ENCODE measurements at regions not wholly inside any gene's neighbourhood (a gene's known extent, or its start where the extent isn't known, plus 50 kb on each side); places are given as distances from the start of the nearest gene placed in this dataset.

GRCh38 chr6:106766201-106766600, 136.8 kb downstream of the QRSL1 start:
- H3K4me1 ChIP-seq (ENCODE audit: insufficient read depth): no peaks in the 10 kb centered on the region
- H3K4me3 ChIP-seq: no peak overlapping the region
- no peak overlapping the region for H3K27ac ChIP-seq (ENCODE audit: low read depth)
- ATAC-seq (no peak), DNase-seq (ENCODE audit: low spot score) (no peak)
- Mint-ChIP-seq H3K27ac (no peak overlapping the region), H3K27me3 (ENCODE audit: insufficient read depth, low read depth, poor library complexity) (no peaks in the 10 kb centered on the region), H3K4me1 (no peaks in the 10 kb centered on the region), H3K36me3 (ENCODE audit: low read depth) (peaks cover 23% of the 10 kb centered on the region), H3K9me3 (peaks cover 32% of the 10 kb centered on the region), H3K4me3 (no peak overlapping the region)
- no peak overlapping the region; the same call in 1 of the 2 replicates for H2AFZ ChIP-seq
- TF ChIP-seq, protein P1, sequence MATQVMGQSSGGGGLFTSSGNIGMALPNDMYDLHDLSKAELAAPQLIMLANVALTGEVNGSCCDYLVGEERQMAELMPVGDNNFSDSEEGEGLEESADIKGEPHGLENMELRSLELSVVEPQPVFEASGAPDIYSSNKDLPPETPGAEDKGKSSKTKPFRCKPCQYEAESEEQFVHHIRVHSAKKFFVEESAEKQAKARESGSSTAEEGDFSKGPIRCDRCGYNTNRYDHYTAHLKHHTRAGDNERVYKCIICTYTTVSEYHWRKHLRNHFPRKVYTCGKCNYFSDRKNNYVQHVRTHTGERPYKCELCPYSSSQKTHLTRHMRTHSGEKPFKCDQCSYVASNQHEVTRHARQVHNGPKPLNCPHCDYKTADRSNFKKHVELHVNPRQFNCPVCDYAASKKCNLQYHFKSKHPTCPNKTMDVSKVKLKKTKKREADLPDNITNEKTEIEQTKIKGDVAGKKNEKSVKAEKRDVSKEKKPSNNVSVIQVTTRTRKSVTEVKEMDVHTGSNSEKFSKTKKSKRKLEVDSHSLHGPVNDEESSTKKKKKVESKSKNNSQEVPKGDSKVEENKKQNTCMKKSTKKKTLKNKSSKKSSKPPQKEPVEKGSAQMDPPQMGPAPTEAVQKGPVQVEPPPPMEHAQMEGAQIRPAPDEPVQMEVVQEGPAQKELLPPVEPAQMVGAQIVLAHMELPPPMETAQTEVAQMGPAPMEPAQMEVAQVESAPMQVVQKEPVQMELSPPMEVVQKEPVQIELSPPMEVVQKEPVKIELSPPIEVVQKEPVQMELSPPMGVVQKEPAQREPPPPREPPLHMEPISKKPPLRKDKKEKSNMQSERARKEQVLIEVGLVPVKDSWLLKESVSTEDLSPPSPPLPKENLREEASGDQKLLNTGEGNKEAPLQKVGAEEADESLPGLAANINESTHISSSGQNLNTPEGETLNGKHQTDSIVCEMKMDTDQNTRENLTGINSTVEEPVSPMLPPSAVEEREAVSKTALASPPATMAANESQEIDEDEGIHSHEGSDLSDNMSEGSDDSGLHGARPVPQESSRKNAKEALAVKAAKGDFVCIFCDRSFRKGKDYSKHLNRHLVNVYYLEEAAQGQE (IDR thresholded peaks at IDR 0.05; ENCODE audit: unreplicated experiment): no peak
- TF ChIP-seq EZH2phosphoT487 (IDR thresholded peaks at IDR 0.05; ENCODE audit: unreplicated experiment) (no peak), EZH2 (IDR thresholded peaks at IDR 0.05; ENCODE audit: low read depth, unreplicated experiment) (no peak), POLR2AphosphoS5 (IDR thresholded peaks at IDR 0.05; ENCODE audit: low read depth) (no peak), ZNF114 (CRISPR knock-in tag; IDR thresholded peaks at IDR 0.05) (no peak), ZNF331 (CRISPR knock-in tag; IDR thresholded peaks at IDR 0.05; ENCODE audit: low read depth) (no peak), STAT1 (IDR thresholded peaks at IDR 0.05; ENCODE audit: unreplicated experiment) (no peak), JUNB (IDR thresholded peaks at IDR 0.05; ENCODE audit: unreplicated experiment) (no peak), ZNF462 (CRISPR knock-in tag; IDR thresholded peaks at IDR 0.05) (no peak), ETS1 (IDR thresholded peaks at IDR 0.05) (no peak), NANOG (IDR thresholded peaks at IDR 0.05; ENCODE audit: borderline replicate concordance) (no peak), CREB1 (CRISPR knock-in tag; IDR thresholded peaks at IDR 0.05; ENCODE audit: low read depth) (no peak)
- TF ChIP-seq, protein P2, sequence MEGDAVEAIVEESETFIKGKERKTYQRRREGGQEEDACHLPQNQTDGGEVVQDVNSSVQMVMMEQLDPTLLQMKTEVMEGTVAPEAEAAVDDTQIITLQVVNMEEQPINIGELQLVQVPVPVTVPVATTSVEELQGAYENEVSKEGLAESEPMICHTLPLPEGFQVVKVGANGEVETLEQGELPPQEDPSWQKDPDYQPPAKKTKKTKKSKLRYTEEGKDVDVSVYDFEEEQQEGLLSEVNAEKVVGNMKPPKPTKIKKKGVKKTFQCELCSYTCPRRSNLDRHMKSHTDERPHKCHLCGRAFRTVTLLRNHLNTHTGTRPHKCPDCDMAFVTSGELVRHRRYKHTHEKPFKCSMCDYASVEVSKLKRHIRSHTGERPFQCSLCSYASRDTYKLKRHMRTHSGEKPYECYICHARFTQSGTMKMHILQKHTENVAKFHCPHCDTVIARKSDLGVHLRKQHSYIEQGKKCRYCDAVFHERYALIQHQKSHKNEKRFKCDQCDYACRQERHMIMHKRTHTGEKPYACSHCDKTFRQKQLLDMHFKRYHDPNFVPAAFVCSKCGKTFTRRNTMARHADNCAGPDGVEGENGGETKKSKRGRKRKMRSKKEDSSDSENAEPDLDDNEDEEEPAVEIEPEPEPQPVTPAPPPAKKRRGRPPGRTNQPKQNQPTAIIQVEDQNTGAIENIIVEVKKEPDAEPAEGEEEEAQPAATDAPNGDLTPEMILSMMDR (conservative IDR thresholded peaks at IDR 0.05; ENCODE audit: low read depth in 2 of 2): no peak
- no peaks in the 10 kb centered on the region; the same call in 1 of the 2 replicates for H3K36me3 ChIP-seq (ENCODE audit: insufficient read depth)
- no peaks in the 10 kb centered on the region for H3F3A ChIP-seq (replicated peaks; ENCODE audit: low read depth)
- peaks cover 12% of the 10 kb centered on the region for H3K9me2 ChIP-seq (ENCODE audit: insufficient read depth)
- no peaks in the 10 kb centered on the region for H4K20me1 ChIP-seq (replicated peaks; ENCODE audit: insufficient read depth)
- H3K79me2 ChIP-seq (replicated peaks; ENCODE audit: insufficient read depth): no peaks in the 10 kb centered on the region
- no peaks in the 10 kb centered on the region for H3K27me3 ChIP-seq (ENCODE audit: insufficient read depth)
- no peak overlapping the region for H3K4me2 ChIP-seq

All from GM23338 (cell line).